ENCODE measurements at regions not wholly inside any gene's neighbourhood (a gene's known extent, or its start where the extent isn't known, plus 50 kb on each side); places are given as distances from the start of the nearest gene placed in this dataset.

GRCh38 chr12:33945438-33945784, 76.9 kb upstream of the ALG10 start:
- TF ChIP-seq CTCF (IDR thresholded peaks at IDR 0.05) (no peak), RAD21 (IDR thresholded peaks at IDR 0.05; ENCODE audit: low read length) (no peak), GATA2 (CRISPR knock-in tag; IDR thresholded peaks at IDR 0.05) (no peak), EP300 (IDR thresholded peaks at IDR 0.05; ENCODE audit: borderline replicate concordance in 1 of 2, low read depth in 1 of 2, low read length in 1 of 2) (no peak), FOXM1 (IDR thresholded peaks at IDR 0.05; ENCODE audit: low read depth) (no peak)
